NB4 (cell line): ENCODE measurements at regions not wholly inside any gene's neighbourhood (a gene's known extent, or its start where the extent isn't known, plus 50 kb on each side); places are given as distances from the start of the nearest gene placed in this dataset.

Experiments
- CTCF ChIP-seq: IDR thresholded peaks from one replicate; pipeline ENCODE4 v1.5.1; 2012; ENCODE audit warnings: low read depth, low read length
- POLR2A ChIP-seq: IDR thresholded peaks from 2 replicates; pipeline ENCODE4 v1.6.1; 2011; ENCODE audit warnings: mild to moderate bottlenecking; ENCODE audit not compliant: insufficient read length; ENCODE audit errors: extremely low read depth
- TF ChIP-seq, protein P1 (sequence below): IDR thresholded peaks from 2 replicates; pipeline ENCODE4 v1.6.1; 2011; ENCODE audit warnings: low read depth, low read length

DNA sequence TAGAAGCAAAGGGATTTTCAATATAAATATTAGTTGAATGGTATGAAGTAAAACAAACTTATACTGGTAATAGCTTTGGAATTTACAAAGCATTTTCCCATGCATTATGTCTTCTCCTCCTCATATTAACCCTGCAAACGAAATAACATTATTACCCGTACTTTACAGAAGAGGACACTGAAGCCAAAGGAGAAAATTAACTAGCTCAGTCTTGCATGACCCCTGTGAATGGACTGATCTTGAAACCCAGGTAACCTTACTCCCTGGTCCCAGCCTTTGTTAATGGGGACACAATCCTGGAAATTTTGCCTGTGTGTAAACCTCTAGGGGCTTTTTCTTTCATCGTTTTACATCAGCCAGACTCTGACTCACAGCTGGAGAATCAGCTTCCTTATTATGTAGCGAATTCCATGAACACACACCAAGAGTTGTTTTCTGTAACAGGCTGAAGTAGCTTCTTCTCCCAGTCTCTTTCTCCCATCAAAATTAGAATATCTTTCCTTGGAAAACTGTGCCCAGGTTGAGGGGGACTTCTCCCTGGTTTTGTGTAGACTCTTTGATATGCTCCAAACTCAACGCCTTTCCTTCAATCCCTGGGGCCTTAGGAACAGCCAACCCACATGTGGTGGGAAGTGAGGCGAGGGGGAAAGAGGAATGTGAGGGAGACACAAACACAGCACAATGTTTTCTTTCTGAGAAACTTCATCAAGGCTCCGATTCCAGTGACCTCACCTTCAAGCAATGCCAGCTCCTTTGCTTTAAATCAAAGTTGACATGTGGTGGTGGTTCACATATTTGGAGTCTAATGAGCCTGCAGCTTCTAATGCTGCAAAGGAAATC lies 480.9 kb upstream of the PAPPA start:
- TF ChIP-seq CTCF (no peak), POLR2A (no peak)
- TF ChIP-seq, protein P1, sequence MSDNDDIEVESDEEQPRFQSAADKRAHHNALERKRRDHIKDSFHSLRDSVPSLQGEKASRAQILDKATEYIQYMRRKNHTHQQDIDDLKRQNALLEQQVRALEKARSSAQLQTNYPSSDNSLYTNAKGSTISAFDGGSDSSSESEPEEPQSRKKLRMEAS = no peak
